BE2C (cell line): ENCODE measurements at regions not wholly inside any gene's neighbourhood (a gene's known extent, or its start where the extent isn't known, plus 50 kb on each side); places are given as distances from the start of the nearest gene placed in this dataset.
"Not testable (repeated sequence)": the region's sequence is repeated elsewhere in the genome, so short reads cannot be mapped to it uniquely, and the experiment has no call there.

Experiments used
- DNase-seq: peaks from one replicate; pipeline ENCODE4 v3.0.0-alpha.2; 2020
- H3K27me3 ChIP-seq: fragments of 250-450 bp; sonication (Bioruptor Pico); 2 replicates; pipeline ENCODE4 v1.5.1; 2020; ENCODE audit warnings: mild to moderate bottlenecking
- H3K36me3 ChIP-seq: fragments of 250-450 bp; sonication (Bioruptor Pico); 2 replicates; pipeline ENCODE4 v1.5.1; 2020; ENCODE audit warnings: mild to moderate bottlenecking
- H3K4me1 ChIP-seq: fragments of 250-450 bp; sonication (Bioruptor Pico); 2 replicates; pipeline ENCODE4 v1.5.1; 2020
- H3K4me3 ChIP-seq: 2 replicates; pipeline ENCODE4 v1.5.1; 2011; ENCODE audit warnings: low read depth, low read length
- H3K9me3 ChIP-seq: fragments of 250-450 bp; sonication (Bioruptor Pico); 2 replicates; pipeline ENCODE4 v1.5.1; 2020
- CTCF ChIP-seq: IDR thresholded peaks from 2 replicates; pipeline ENCODE4 v1.5.1; 2012; ENCODE audit warnings: mild to moderate bottlenecking, low read depth, low read length

DNA sequence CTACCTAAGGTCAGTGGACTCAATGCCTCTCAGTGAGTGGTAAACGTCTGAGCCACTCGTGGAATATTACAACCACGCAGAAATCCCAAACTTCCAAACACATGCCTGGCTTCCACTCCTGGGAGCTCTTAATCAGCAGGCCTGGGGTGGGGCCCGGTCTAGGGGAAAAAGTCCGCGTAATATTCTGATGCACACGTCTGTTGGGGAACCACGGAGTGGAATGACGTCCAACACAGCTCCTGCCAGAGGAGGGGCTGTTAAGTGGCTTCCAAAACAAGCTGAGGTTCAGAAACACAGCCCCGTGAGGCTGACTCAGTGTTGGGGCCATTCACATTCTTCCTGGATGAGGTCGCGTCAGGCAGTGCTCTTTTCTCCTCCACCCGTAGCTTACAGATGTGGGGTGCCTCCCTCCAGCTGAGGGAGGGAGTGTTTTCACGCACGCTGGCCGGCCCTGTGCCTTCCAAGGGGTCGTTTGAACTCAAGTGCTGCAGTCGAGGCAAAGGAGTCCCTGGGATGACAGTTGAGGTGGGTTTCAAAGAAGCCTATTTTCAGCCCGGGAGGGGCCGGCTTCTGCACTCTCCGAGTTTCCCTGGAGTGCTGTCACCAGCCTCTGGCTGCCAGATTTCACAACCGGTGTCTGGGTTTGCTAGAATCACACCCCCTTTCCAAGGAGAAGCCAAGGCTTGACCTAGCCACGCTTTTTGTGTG, 73.1 kb downstream of the ACKR3 start:
- no peak for TF ChIP-seq CTCF
- no peaks in the 10 kb centered on the region; the same call in 1 of the 2 replicates for H3K9me3 ChIP-seq
- no peak overlapping the region for H3K4me3 ChIP-seq
- no peaks in the 10 kb centered on the region for H3K36me3 ChIP-seq
- peaks cover 6% of the 10 kb centered on the region for H3K27me3 ChIP-seq
- DNase-seq = no peak
- no peaks in the 10 kb centered on the region for H3K4me1 ChIP-seq

- Histone ChIP-seq H3K9me3 (no peaks in the 10 kb centered on the region; the same call in 1 of the 2 replicates), H3K27me3 (peaks cover 6% of the 10 kb centered on the region), H3K4me3 (no peak overlapping the region), H3K36me3 (no peaks in the 10 kb centered on the region), H3K4me1 (no peaks in the 10 kb centered on the region)
- TF ChIP-seq CTCF = no peak
- no peak for DNase-seq
These were observed 73.9 kb downstream of the ACKR3 start for GRCh38 chr2:236643480-236643879.

DNA sequence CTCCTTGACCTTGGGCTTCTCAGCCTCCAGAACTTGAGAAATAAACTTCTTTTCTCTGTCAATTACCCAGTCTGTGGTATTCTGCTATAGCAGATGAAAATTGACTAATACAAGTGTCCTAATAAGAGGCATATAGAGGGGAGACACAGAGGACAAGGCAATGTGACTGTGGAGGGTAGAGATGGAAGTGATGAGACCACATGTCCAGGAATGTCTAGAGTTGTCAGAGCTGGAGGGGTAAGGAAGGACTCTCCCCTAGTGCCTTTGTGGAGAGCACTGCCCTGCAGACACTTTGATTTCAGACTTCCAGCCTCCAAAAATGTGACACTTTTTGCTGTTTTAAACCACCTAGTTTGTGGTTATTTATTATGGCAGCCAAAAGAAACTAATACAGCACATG, 74.4 kb downstream of the ACKR3 start:
- no peak for DNase-seq
- Histone ChIP-seq H3K4me1 (no peaks in the 10 kb centered on the region), H3K36me3 (no peaks in the 10 kb centered on the region), H3K4me3 (no peak overlapping the region), H3K27me3 (peaks cover 6% of the 10 kb centered on the region), H3K9me3 (no peaks in the 10 kb centered on the region; the same call in 1 of the 2 replicates)
- TF ChIP-seq CTCF = no peak

DNA sequence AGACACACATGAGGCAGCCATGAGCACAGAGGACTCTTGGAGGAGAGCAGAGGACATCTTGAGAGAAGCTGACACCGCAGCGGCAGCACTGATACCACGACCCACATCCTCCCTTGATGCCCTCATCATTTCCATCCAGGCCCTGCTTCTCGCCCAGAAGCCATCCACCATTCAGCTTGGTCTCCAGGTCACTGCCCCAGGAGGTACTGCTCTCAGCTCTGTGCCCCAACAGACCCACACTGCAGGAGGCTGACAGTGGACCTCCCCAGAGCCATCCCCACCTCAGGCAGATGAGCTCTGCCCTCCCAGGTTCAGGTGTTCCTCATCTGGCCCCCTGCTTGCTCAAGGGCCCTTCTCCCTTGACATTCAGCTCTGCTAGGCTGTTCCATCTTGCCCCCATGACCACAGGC, 74.9 kb downstream of the ACKR3 start:
- Histone ChIP-seq H3K27me3 (peaks cover 6% of the 10 kb centered on the region), H3K9me3 (no peaks in the 10 kb centered on the region; the same call in 1 of the 2 replicates), H3K4me3 (no peak overlapping the region), H3K4me1 (no peaks in the 10 kb centered on the region), H3K36me3 (no peaks in the 10 kb centered on the region)
- no peak for TF ChIP-seq CTCF
- DNase-seq = no peak

GRCh38 chr2:236645141-236645540, 75.5 kb downstream of the ACKR3 start:
- H3K4me1 ChIP-seq, H3K27me3 ChIP-seq, H3K4me3 ChIP-seq, H3K36me3 ChIP-seq, DNase-seq, H3K9me3 ChIP-seq: not testable (repeated sequence)

DNA sequence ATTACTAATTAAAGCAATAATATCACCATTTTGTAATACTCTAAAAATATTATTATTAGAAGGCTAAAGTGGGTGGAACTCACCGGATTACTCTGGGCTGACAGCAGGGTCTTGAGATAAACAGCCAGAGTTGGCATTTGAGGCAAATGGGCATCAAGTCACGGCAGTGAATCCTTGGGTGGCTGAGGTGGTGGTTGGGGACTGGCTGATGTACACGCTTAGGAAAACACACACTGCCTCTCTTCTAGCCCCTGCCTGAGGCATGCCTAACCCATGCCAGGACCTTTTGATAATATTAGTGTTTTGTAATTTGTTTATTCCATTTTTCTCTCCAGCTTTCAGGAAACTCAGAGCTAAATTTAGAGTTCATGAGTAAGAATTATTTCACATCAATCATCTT, 76.8 kb downstream of the ACKR3 start:
- Histone ChIP-seq H3K9me3 (no peaks in the 10 kb centered on the region), H3K27me3 (peaks cover 3% of the 10 kb centered on the region), H3K4me1 (no peaks in the 10 kb centered on the region), H3K36me3 (no peaks in the 10 kb centered on the region), H3K4me3 (no peak overlapping the region)
- TF ChIP-seq CTCF = no peak
- no peak for DNase-seq
